Esophagus muscularis mucosa (tissue), 4 donors: ENCODE measurements at regions not wholly inside any gene's neighbourhood (a gene's known extent, or its start where the extent isn't known, plus 50 kb on each side); places are given as distances from the start of the nearest gene placed in this dataset.

Experiments
- CTCF ChIP-seq, 3 experiments: fragments of 200-600 bp in 2 of 3; fragments of 450-650 bp in 1 of 3; sonication (generic) in 2 of 3; IDR thresholded peaks; one replicate each; pipeline ENCODE4 v1.5.1; 2017 to 2019; ENCODE audit warnings: antibody characterized with exemption in 3 of 3, mild to moderate bottlenecking in 2 of 3, moderate library complexity in 1 of 3
- EP300 ChIP-seq: sonication (generic); formaldehyde crosslinking; IDR thresholded peaks from one replicate; pipeline ENCODE4 v1.6.1; 2017; ENCODE audit warnings: antibody characterized with exemption
- POLR2A ChIP-seq: fragments of 450-650 bp; IDR thresholded peaks from one replicate; pipeline ENCODE4 v1.6.1; 2017; ENCODE audit warnings: antibody characterized with exemption, moderate library complexity, mild to moderate bottlenecking, low read depth

- no peak for TF ChIP-seq CTCF (IDR thresholded peaks at IDR 0.05)
- no peak for TF ChIP-seq POLR2A
- TF ChIP-seq EP300, result no peak
Observed at GRCh38 chr6:84835340-84835739, 70.9 kb upstream of the TBX18 start.
